PC-3 (cell line): ENCODE measurements at regions not wholly inside any gene's neighbourhood (a gene's known extent, or its start where the extent isn't known, plus 50 kb on each side); places are given as distances from the start of the nearest gene placed in this dataset.

ENCODE experiments used
- EZH2 ChIP-seq: fragments of 300-600 bp; sonication (generic); IDR thresholded peaks from one replicate; pipeline ENCODE4 v1.6.1; 2017; ENCODE audit warnings: antibody characterized with exemption, mild to moderate bottlenecking, low read length; ENCODE audit not compliant: unreplicated experiment
- EZH2phosphoT487 ChIP-seq: fragments of 300-600 bp; sonication (generic); IDR thresholded peaks from 2 replicates; pipeline ENCODE4 v1.6.1; 2018; ENCODE audit warnings: mild to moderate bottlenecking, antibody characterized with exemption, low read length, borderline replicate concordance
- TF ChIP-seq, protein P1 (sequence below): fragments of 300-600 bp; sonication (generic); conservative IDR thresholded peaks from 2 replicates; pipeline ENCODE4 v1.5.1; 2017; ENCODE audit warnings: antibody characterized with exemption, low read depth, mild to moderate bottlenecking, low read length

DNA sequence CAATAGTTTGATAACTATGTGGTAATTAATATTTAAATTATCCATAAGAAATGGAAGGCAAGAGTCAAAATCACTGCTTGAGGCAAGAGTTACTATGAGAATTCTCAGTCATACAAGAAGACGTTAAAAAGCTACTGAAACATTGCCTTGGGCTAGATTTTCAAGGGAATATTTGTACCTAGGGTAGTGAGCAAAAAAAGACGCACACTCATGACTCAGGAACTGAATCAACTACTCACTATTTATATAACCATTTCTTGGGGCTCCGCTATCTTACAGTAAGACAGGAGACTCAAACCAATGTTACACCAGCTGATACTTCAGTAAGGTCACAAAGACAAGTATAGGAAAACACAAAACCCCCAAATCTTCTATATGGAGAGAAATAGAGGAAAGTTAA lies 151.5 kb upstream of the RNPC3 start:
- TF ChIP-seq, protein P1, sequence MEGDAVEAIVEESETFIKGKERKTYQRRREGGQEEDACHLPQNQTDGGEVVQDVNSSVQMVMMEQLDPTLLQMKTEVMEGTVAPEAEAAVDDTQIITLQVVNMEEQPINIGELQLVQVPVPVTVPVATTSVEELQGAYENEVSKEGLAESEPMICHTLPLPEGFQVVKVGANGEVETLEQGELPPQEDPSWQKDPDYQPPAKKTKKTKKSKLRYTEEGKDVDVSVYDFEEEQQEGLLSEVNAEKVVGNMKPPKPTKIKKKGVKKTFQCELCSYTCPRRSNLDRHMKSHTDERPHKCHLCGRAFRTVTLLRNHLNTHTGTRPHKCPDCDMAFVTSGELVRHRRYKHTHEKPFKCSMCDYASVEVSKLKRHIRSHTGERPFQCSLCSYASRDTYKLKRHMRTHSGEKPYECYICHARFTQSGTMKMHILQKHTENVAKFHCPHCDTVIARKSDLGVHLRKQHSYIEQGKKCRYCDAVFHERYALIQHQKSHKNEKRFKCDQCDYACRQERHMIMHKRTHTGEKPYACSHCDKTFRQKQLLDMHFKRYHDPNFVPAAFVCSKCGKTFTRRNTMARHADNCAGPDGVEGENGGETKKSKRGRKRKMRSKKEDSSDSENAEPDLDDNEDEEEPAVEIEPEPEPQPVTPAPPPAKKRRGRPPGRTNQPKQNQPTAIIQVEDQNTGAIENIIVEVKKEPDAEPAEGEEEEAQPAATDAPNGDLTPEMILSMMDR, result no peak
- no peak for TF ChIP-seq EZH2phosphoT487
- no peak for TF ChIP-seq EZH2
